HG03520 (cell line): ENCODE measurements at regions not wholly inside any gene's neighbourhood (a gene's known extent, or its start where the extent isn't known, plus 50 kb on each side); places are given as distances from the start of the nearest gene placed in this dataset.

Source experiments
- ATAC-seq: cut with Tn5 transposase; IDR thresholded peaks from one replicate; pipeline ENCODE4 v1.9.1; 2021; ENCODE audit warnings: mild to moderate bottlenecking, moderate library complexity; ENCODE audit not compliant: unreplicated experiment

GRCh38 chr10:118471863-118472262 is 123.6 kb downstream of the PRLHR start:
- ATAC-seq, result no peak

- ATAC-seq, result no peak
Observed at GRCh38 chr10:118470470-118470869, 125.0 kb downstream of the PRLHR start.

- ATAC-seq, result no peak
Observed at GRCh38 chr10:118467200-118467599, 125.1 kb upstream of the FAM204A start.

- ATAC-seq, result no peak
Observed at GRCh38 chr10:118465300-118465874, 123.3 kb upstream of the FAM204A start.

GRCh38 chr10:118463740-118464139 is 121.6 kb upstream of the FAM204A start:
- no peak for ATAC-seq

GRCh38 chr10:118462401-118462800 is 120.3 kb upstream of the FAM204A start:
- ATAC-seq, result no peak

GRCh38 chr10:118459642-118460193 is 117.6 kb upstream of the FAM204A start:
- ATAC-seq, result peak; percentile 86

- no peak for ATAC-seq
Observed at GRCh38 chr10:118458957-118459641, 117.0 kb upstream of the FAM204A start.

- ATAC-seq, result no peak
Observed at GRCh38 chr10:118457824-118458428, 115.8 kb upstream of the FAM204A start.

GRCh38 chr10:118455181-118455695 is 113.1 kb upstream of the FAM204A start:
- ATAC-seq, result no peak

- no peak for ATAC-seq
Observed at GRCh38 chr10:118454211-118454610, 112.1 kb upstream of the FAM204A start.

- no peak for ATAC-seq
Observed at GRCh38 chr10:118452098-118452497, 110.0 kb upstream of the FAM204A start.

- ATAC-seq, result no peak
Observed at GRCh38 chr10:118449521-118449920, 107.4 kb upstream of the FAM204A start.

- ATAC-seq, result no peak
Observed at GRCh38 chr10:118448744-118449143, 106.6 kb upstream of the FAM204A start.

GRCh38 chr10:118447478-118448270 is 105.5 kb upstream of the FAM204A start:
- ATAC-seq, result no peak

- ATAC-seq, result no peak
Observed at GRCh38 chr10:118445535-118445934, 103.4 kb upstream of the FAM204A start.

GRCh38 chr10:118444069-118444468 is 101.9 kb upstream of the FAM204A start:
- no peak for ATAC-seq

GRCh38 chr10:118442032-118442431 is 99.9 kb upstream of the FAM204A start:
- ATAC-seq, result no peak

- ATAC-seq, result no peak
Observed at GRCh38 chr10:118439824-118440223, 97.7 kb upstream of the FAM204A start.

GRCh38 chr10:118436742-118437141 is 94.6 kb upstream of the FAM204A start:
- ATAC-seq, result no peak

GRCh38 chr10:118430190-118430589 is 88.1 kb upstream of the FAM204A start:
- ATAC-seq, result no peak
